B cell (primary cell): ENCODE measurements at regions not wholly inside any gene's neighbourhood (a gene's known extent, or its start where the extent isn't known, plus 50 kb on each side); places are given as distances from the start of the nearest gene placed in this dataset.
"Not testable (repeated sequence)": the region's sequence is repeated elsewhere in the genome, so short reads cannot be mapped to it uniquely, and the experiment has no call there.

Experiments used
- ATAC-seq: fragments of 200-7000 bp; cut with Tn5 transposase; one replicate; pipeline ENCODE4 v1.10.0; 2021; ENCODE audit warnings: low read depth, mild to moderate bottlenecking, moderate number of reproducible peaks, moderate library complexity
- CTCF ChIA-PET: fragments of 350-600 bp; sonication (Branson Sonifier 250); formaldehyde crosslinking; loops from one replicate; lab custom pipeline; 2021; ENCODE audit warnings: antibody characterized with exemption, inconsistent platforms; lab: Charles Lee
- POLR2A ChIA-PET: fragments of 350-600 bp; sonication (Branson Sonifier 250); formaldehyde crosslinking; loops from one replicate; lab custom pipeline; 2021; ENCODE audit warnings: antibody characterized with exemption; lab: Charles Lee
- DNase-seq: peaks from one replicate; pipeline ENCODE4 v3.0.0; 2013
- H2AFZ ChIP-seq: 2 replicates; pipeline ENCODE4 v1.6.1; 2012; ENCODE audit warnings: mild to moderate bottlenecking, low read depth, low read length; ENCODE audit not compliant: insufficient read depth, poor library complexity, severe bottlenecking
- H3K27ac ChIP-seq, 2 donors: 1 replicate in 1 of 2; 2 replicates in 1 of 2; pipeline ENCODE4 v1.5.1; 2012 to 2013; ENCODE audit warnings: low read length in 2 of 2, mild to moderate bottlenecking in 2 of 2, moderate library complexity in 1 of 2
- H3K27me3 ChIP-seq, 4 experiments: fragments of 200-600 bp in 1 of 4; sonication (generic) in 1 of 4; replicated peaks in 1 of 4; 1 replicate in 2 of 4; 2 replicates in 2 of 4; pipeline versions ENCODE4 v1.6.1 to v1.7.0; 2013 to 2016; ENCODE audit warnings: low read length in 3 of 4, mild to moderate bottlenecking in 2 of 4, mixed read lengths in 1 of 4, moderate library complexity in 1 of 4; ENCODE audit not compliant: insufficient read depth in 4 of 4, control insufficient read depth in 3 of 4; ENCODE audit errors: control extremely low read depth in 1 of 4
- H3K36me3 ChIP-seq, 2 experiments: replicated peaks in 1 of 2; 1 replicate in 1 of 2; 2 replicates in 1 of 2; pipeline versions ENCODE4 v1.6.1 to v1.7.1; 2013; ENCODE audit warnings: low read length in 1 of 2; ENCODE audit not compliant: insufficient read depth in 2 of 2, control insufficient read depth in 1 of 2; ENCODE audit errors: control extremely low read depth in 1 of 2, extremely low read depth in 1 of 2
- H3K4me1 ChIP-seq, 2 donors: fragments of 200-600 bp in 1 of 2; sonication (generic) in 1 of 2; 1 replicate in 1 of 2; 2 replicates in 1 of 2; pipeline versions ENCODE4 v1.5.1 to v1.6.1; 2013 to 2017; ENCODE audit warnings: low read length in 2 of 2; ENCODE audit not compliant: control insufficient read depth in 2 of 2, insufficient read depth in 2 of 2
- H3K4me2 ChIP-seq: replicated peaks from 2 replicates; pipeline ENCODE3; 2012; ENCODE audit warnings: mild to moderate bottlenecking, low read depth, low read length; ENCODE audit not compliant: poor library complexity, severe bottlenecking
- H3K4me3 ChIP-seq, 5 experiments: fragments of 200-600 bp in 1 of 5; sonication (generic) in 1 of 5; 1 replicate in 3 of 5; 2 replicates in 2 of 5; pipeline versions ENCODE4 v1.5.1 to v1.7.0; 2011 to 2016; ENCODE audit warnings: low read length in 4 of 5, mild to moderate bottlenecking in 4 of 5, low read depth in 2 of 5, control low read depth in 1 of 5, moderate library complexity in 1 of 5; ENCODE audit not compliant: insufficient read depth in 1 of 5; ENCODE audit errors: control extremely low read depth in 1 of 5, extremely low read depth in 1 of 5
- H3K79me2 ChIP-seq: fragments of 200-600 bp; sonication (generic); one replicate; pipeline ENCODE4 v1.6.0; 2016; ENCODE audit warnings: low read length; ENCODE audit not compliant: control insufficient read depth, insufficient read depth
- H3K9ac ChIP-seq: fragments of 200-600 bp; sonication (generic); 2 replicates; pipeline ENCODE4 v1.6.1; 2017; ENCODE audit warnings: mild to moderate bottlenecking, low read length, moderate library complexity
- H3K9me3 ChIP-seq, 3 donors: one replicate each; pipeline versions ENCODE4 v1.6.1 to v1.7.1; 2013; ENCODE audit warnings: low read length in 2 of 3; ENCODE audit not compliant: control insufficient read depth in 2 of 3, insufficient read depth in 1 of 3; ENCODE audit errors: control extremely low read depth in 1 of 3
- H4K20me1 ChIP-seq: 2 replicates; pipeline ENCODE4 v1.6.0; 2012; ENCODE audit warnings: mild to moderate bottlenecking, low read length; ENCODE audit not compliant: insufficient read depth, control insufficient read depth, poor library complexity, severe bottlenecking
- H3K27ac Mint-ChIP-seq: one replicate; pipeline ENCODE4 v1.8.0; 2021; ENCODE audit warnings: mixed read lengths
- H3K27me3 Mint-ChIP-seq: one replicate; pipeline ENCODE4 v1.8.0; 2021; ENCODE audit warnings: mixed read lengths
- H3K4me1 Mint-ChIP-seq: one replicate; pipeline ENCODE4 v1.8.0; 2021; ENCODE audit warnings: mixed read lengths
- H3K4me3 Mint-ChIP-seq: one replicate; pipeline ENCODE4 v1.8.0; 2021; ENCODE audit warnings: mixed read lengths
- H3K9me3 Mint-ChIP-seq: one replicate; pipeline ENCODE4 v1.8.0; 2022; ENCODE audit warnings: mixed read lengths; ENCODE audit not compliant: insufficient read depth
- EZH2 ChIP-seq: IDR thresholded peaks from 2 replicates; pipeline ENCODE4 v1.6.1; 2012; ENCODE audit warnings: borderline replicate concordance, low read depth, mild to moderate bottlenecking, moderate library complexity, low read length; ENCODE audit not compliant: insufficient read depth, poor library complexity, severe bottlenecking
- WGBS: methylation state at CpG from one replicate; pipeline ENCODE4 v1.1.5; 2013; ENCODE audit warnings: missing lambda C conversion rate; ENCODE audit not compliant: insufficient coverage; 5-methylcytosine and 5-hydroxymethylcytosine counted together
- intact Hi-C: fragments of 100-400 bp; cut with micrococcal nuclease; formaldehyde crosslinking; loops from one replicate; pipeline ENCODE4 v1.10.0; 2022
- TF ChIP-seq, protein P1 (sequence below): fragments of 200-600 bp; IDR thresholded peaks from one replicate; pipeline ENCODE4 v1.8.0; 2022; ENCODE audit warnings: antibody characterized with exemption, mild to moderate bottlenecking

DNA sequence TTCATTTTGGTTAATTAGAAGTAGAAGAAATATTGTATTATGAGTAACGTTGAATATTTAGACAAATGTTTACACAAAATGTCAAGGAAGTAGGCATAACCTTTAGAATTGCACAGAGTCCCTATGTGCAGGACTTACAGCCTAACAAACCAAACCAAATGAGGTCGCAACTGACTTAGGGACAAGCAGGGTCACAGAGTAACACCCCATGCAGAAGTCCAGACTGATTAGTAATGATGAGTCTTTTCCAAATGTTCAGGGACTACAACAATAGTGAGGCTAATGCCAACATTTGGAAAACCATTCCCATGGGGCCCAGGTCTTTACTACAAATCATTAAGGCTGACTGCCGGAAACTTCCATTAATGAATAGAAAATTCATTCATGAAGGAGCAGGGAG lies 452.5 kb upstream of the CHAC2 start:
- no peaks in the 10 kb centered on the region for H3K4me1 ChIP-seq
- H3K9me3 ChIP-seq, result peaks cover 0 to 4% (median 0%) of the 10 kb centered on the region in 3 donors
- no peaks in the 10 kb centered on the region for H3K27me3 ChIP-seq
- intact Hi-C loops, result no loop called here
- POLR2A ChIA-PET, result no interaction called here
- H3K27me3 Mint-ChIP-seq, result no peaks in the 10 kb centered on the region
- no peak overlapping the region for H3K4me3 Mint-ChIP-seq
- H3K27ac ChIP-seq, result no peak overlapping the region
- DNase-seq, result no peak
- H4K20me1 ChIP-seq, result no peaks in the 10 kb centered on the region
- H3K4me3 ChIP-seq, result no peak overlapping the region
- no peak overlapping the region for H3K9ac ChIP-seq
- H3K9me3 Mint-ChIP-seq, result no peaks in the 10 kb centered on the region
- TF ChIP-seq EZH2, result no peak
- TF ChIP-seq, protein P1, sequence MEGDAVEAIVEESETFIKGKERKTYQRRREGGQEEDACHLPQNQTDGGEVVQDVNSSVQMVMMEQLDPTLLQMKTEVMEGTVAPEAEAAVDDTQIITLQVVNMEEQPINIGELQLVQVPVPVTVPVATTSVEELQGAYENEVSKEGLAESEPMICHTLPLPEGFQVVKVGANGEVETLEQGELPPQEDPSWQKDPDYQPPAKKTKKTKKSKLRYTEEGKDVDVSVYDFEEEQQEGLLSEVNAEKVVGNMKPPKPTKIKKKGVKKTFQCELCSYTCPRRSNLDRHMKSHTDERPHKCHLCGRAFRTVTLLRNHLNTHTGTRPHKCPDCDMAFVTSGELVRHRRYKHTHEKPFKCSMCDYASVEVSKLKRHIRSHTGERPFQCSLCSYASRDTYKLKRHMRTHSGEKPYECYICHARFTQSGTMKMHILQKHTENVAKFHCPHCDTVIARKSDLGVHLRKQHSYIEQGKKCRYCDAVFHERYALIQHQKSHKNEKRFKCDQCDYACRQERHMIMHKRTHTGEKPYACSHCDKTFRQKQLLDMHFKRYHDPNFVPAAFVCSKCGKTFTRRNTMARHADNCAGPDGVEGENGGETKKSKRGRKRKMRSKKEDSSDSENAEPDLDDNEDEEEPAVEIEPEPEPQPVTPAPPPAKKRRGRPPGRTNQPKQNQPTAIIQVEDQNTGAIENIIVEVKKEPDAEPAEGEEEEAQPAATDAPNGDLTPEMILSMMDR, result no peak
- no peaks in the 10 kb centered on the region for H3K36me3 ChIP-seq
- ATAC-seq, result no peak
- no peak overlapping the region for H3K27ac Mint-ChIP-seq
- CTCF ChIA-PET, result no interaction called here
- H3K79me2 ChIP-seq, result no peaks in the 10 kb centered on the region
- H2AFZ ChIP-seq, result no peak overlapping the region
- no peaks in the 10 kb centered on the region for H3K4me1 Mint-ChIP-seq
- no CpG with 5 or more reads among the region's 3 CpGs for WGBS
- H3K4me2 ChIP-seq, result no peak overlapping the region

DNA sequence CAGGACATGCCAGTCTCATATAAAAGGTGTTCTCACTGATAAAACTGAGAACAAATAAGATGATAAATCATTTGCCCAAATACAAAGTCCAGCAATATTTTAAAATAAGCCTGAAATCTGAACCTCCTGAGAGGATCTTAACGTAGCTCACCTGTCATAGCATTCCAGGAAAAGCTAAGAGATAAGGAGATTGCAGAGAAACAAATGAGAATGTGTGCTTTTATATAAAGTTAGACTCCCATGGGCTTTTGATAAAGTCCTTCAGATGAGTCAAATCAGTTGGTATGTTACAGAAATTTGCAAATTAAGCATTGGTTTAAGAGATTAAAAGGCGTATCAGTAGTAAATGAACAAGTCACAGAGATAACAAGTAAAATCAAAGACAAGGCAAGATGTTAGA lies 452.9 kb upstream of the CHAC2 start:
- H3K36me3 ChIP-seq, result no peaks in the 10 kb centered on the region
- WGBS, result 100% methylated on average over 1 of the region's 2 CpGs
- H3K4me3 ChIP-seq, result no peak overlapping the region
- H3K4me1 ChIP-seq, result no peaks in the 10 kb centered on the region
- H3K9ac ChIP-seq, result no peak overlapping the region
- ChIA-PET POLR2A (no interaction called here), CTCF (no interaction called here)
- H3K27me3 Mint-ChIP-seq, result no peaks in the 10 kb centered on the region
- H3K27ac ChIP-seq, result no peak overlapping the region
- ATAC-seq, result no peak
- TF ChIP-seq, protein P1, result no peak
- TF ChIP-seq EZH2, result no peak
- H3K27ac Mint-ChIP-seq, result no peak overlapping the region
- no peaks in the 10 kb centered on the region for H3K27me3 ChIP-seq
- H3K9me3 ChIP-seq, result peaks cover 0 to 4% (median 0%) of the 10 kb centered on the region in 3 donors
- H4K20me1 ChIP-seq, result no peaks in the 10 kb centered on the region
- no peak for DNase-seq
- H3K4me2 ChIP-seq, result no peak overlapping the region
- no peaks in the 10 kb centered on the region for H3K79me2 ChIP-seq
- H2AFZ ChIP-seq, result no peak overlapping the region
- H3K9me3 Mint-ChIP-seq, result no peaks in the 10 kb centered on the region
- no peaks in the 10 kb centered on the region for H3K4me1 Mint-ChIP-seq
- no peak overlapping the region for H3K4me3 Mint-ChIP-seq
- intact Hi-C loops, result no loop called here

DNA sequence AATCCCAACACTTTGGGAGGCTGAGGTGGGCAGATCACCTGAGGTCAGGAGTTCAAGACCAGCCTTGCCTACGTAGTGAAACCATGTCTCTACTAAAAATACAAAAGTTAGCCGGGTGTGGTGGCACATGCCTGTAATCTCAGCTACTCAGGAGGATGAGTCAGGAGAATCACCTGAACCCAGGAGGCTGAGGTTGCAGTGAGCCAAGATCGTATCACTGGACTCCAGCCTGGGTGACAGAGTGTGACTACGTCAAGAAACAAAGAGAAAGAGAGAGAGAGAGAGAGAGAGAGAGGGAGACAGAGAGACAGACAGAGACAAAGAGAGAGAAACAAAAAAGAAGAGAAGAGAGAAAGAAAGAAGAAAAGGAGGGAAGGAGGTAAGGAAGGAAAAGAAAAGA lies 454.0 kb upstream of the CHAC2 start:
- not testable (repeated sequence) for ATAC-seq, H3K9ac ChIP-seq

More for the DNA sequence above, 454.0 kb upstream of the CHAC2 start:
- H3K4me1 ChIP-seq, H4K20me1 ChIP-seq, H3K27ac ChIP-seq, POLR2A ChIA-PET, CTCF ChIA-PET, H3K27ac Mint-ChIP-seq, H3K4me3 ChIP-seq, H3K36me3 ChIP-seq, H3K79me2 ChIP-seq, H3K9me3 Mint-ChIP-seq, H3K27me3 Mint-ChIP-seq, H3K27me3 ChIP-seq, DNase-seq, H3K4me2 ChIP-seq, H2AFZ ChIP-seq, intact Hi-C loops, H3K4me3 Mint-ChIP-seq, H3K9me3 ChIP-seq, H3K4me1 Mint-ChIP-seq: not testable (repeated sequence)
- 81% methylated on average over 2 of the region's 4 CpGs for WGBS
